ENCODE measurements at regions not wholly inside any gene's neighbourhood (a gene's known extent, or its start where the extent isn't known, plus 50 kb on each side); places are given as distances from the start of the nearest gene placed in this dataset.

DNA sequence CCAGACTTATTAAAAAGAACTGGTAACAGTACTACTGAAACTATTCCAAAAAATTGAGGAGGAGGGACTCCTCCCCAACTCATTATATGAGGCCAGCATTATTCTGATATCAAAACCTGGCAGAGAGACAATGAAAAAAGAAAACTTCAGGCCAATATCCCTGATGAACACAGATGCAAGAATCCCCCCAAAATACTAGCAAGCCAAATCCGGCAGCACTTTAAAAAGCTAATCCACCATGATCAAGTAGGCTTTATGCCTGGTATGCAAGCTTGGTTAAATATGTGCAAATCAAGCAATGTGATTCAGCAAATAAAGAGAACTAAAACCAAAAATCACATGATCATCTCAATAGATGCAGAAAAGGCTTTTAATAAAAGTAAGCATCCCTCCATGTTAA, 2271.0 kb upstream of the C9orf72 start:
- no peak overlapping the region for H3K27ac ChIP-seq (ENCODE audit: extremely low read depth, low read depth, low read length)
- CTCF ChIA-PET = no interaction called here
- no peaks in the 10 kb centered on the region for H3K9me3 ChIP-seq (ENCODE audit: control insufficient read depth, insufficient read depth, low read depth, low read length)
- no peak overlapping the region for H3K4me3 ChIP-seq (ENCODE audit: low read depth, low read length)
- no peaks in the 10 kb centered on the region for H3K36me3 ChIP-seq (ENCODE audit: control insufficient read depth in 2 of 2, insufficient read depth in 1 of 2, low read length in 2 of 2)
- POLR2A ChIA-PET = no interaction called here
- TF ChIP-seq, protein P1, sequence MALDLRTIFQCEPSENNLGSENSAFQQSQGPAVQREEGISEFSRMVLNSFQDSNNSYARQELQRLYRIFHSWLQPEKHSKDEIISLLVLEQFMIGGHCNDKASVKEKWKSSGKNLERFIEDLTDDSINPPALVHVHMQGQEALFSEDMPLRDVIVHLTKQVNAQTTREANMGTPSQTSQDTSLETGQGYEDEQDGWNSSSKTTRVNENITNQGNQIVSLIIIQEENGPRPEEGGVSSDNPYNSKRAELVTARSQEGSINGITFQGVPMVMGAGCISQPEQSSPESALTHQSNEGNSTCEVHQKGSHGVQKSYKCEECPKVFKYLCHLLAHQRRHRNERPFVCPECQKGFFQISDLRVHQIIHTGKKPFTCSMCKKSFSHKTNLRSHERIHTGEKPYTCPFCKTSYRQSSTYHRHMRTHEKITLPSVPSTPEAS (tag by site-specific recombination; IDR thresholded peaks at IDR 0.05) = no peak
- TF ChIP-seq ZNF148 (tag by site-specific recombination; IDR thresholded peaks at IDR 0.05; ENCODE audit: borderline replicate concordance) (no peak), ZNF311 (tag by site-specific recombination; IDR thresholded peaks at IDR 0.05; ENCODE audit: borderline replicate concordance) (no peak), RBAK (tag by site-specific recombination; IDR thresholded peaks at IDR 0.05) (no peak), ZNF19 (tag by site-specific recombination; IDR thresholded peaks at IDR 0.05; ENCODE audit: low read depth) (no peak), GLIS1 (tag by site-specific recombination; IDR thresholded peaks at IDR 0.05) (no peak), ZNF169 (tag by site-specific recombination; IDR thresholded peaks at IDR 0.05) (no peak), EGR2 (tag by site-specific recombination; IDR thresholded peaks at IDR 0.05; ENCODE audit: low read depth) (no peak), ZNF221 (tag by site-specific recombination; IDR thresholded peaks at IDR 0.05; ENCODE audit: borderline replicate concordance) (no peak), ZFP41 (tag by site-specific recombination; IDR thresholded peaks at IDR 0.05; ENCODE audit: borderline replicate concordance) (no peak), ZNF501 (tag by site-specific recombination; IDR thresholded peaks at IDR 0.05) (no peak), ZIC2 (tag by site-specific recombination; IDR thresholded peaks at IDR 0.05) (no peak), ZNF658 (tag by site-specific recombination; IDR thresholded peaks at IDR 0.05) (no peak), ZNF16 (tag by site-specific recombination; IDR thresholded peaks at IDR 0.05; ENCODE audit: low read depth) (no peak), ZNF768 (tag by site-specific recombination; IDR thresholded peaks at IDR 0.05) (no peak), ZNF112 (tag by site-specific recombination; IDR thresholded peaks at IDR 0.05) (no peak), PRDM2 (tag by site-specific recombination; IDR thresholded peaks at IDR 0.05; ENCODE audit: borderline replicate concordance) (no peak), ZNF354C (tag by site-specific recombination; IDR thresholded peaks at IDR 0.05; ENCODE audit: borderline replicate concordance, low read depth) (no peak)
- H3K4me1 ChIP-seq (ENCODE audit: control insufficient read depth, insufficient read depth, low read length) = no peaks in the 10 kb centered on the region

All from HEK293 (cell line).